A549 (cell line): ENCODE measurements at regions not wholly inside any gene's neighbourhood (a gene's known extent, or its start where the extent isn't known, plus 50 kb on each side); places are given as distances from the start of the nearest gene placed in this dataset.
"Not testable (repeated sequence)": the region's sequence is repeated elsewhere in the genome, so short reads cannot be mapped to it uniquely, and the experiment has no call there.

Experiments used
- ATAC-seq, 2 experiments: fragments of 200-7000 bp in 1 of 2; fragments of >200 bp in 1 of 2; cut with Nextera tagmentation in 1 of 2; cut with Tn5 transposase in 1 of 2; 3 replicates each; pipeline versions ENCODE4 v1.8.0 to v1.9.1; 2018 to 2020; ENCODE audit warnings: mild to moderate bottlenecking in 1 of 2, moderate library complexity in 1 of 2
- CTCF ChIA-PET: fragments of 300-600 bp; sonication (Branson Sonifier 250); formaldehyde crosslinking; extraction: SDS; loops from one replicate; lab custom pipeline; 2021; ENCODE audit warnings: antibody characterized with exemption, inconsistent platforms; lab: Yijun Ruan, JAX
- POLR2A ChIA-PET: fragments of 350-600 bp; formaldehyde crosslinking; extraction: SDS; loops from one replicate; lab custom pipeline; 2021; ENCODE audit warnings: antibody characterized with exemption, inconsistent platforms; lab: Yijun Ruan, JAX
- DNase-seq, 2 experiments: peaks; one replicate each; pipeline versions ENCODE4 v3.0.0 to v3.0.0-alpha.2; 2011 to 2016; ENCODE audit warnings: low read depth in 1 of 2, low spot score in 1 of 2
- FAIRE-seq: peaks from 2 replicates; lab custom pipeline; 2011; peaks lifted over from hg19 to GRCh38; lab: Jason Lieb, UNC
- H3K27ac ChIP-seq, 2 experiments: fragments of >200 bp; sonication (Bioruptor Twin); formaldehyde crosslinking; 3 replicates each; pipeline ENCODE4 v1.5.1; 2016 to 2017
- H3K4me1 ChIP-seq: fragments of >200 bp; sonication (Bioruptor Twin); formaldehyde crosslinking; 3 replicates; pipeline ENCODE4 v1.6.1; 2016
- H3K4me2 ChIP-seq: fragments of >200 bp; sonication (Bioruptor Twin); formaldehyde crosslinking; 3 replicates; pipeline ENCODE4 v1.6.1; 2016
- H3K4me3 ChIP-seq: fragments of >200 bp; sonication (Bioruptor Twin); formaldehyde crosslinking; 3 replicates; pipeline ENCODE4 v1.5.1; 2016
- H3K9me3 ChIP-seq: fragments of >200 bp; sonication (Bioruptor Twin); formaldehyde crosslinking; 3 replicates; pipeline ENCODE4 v1.6.1; 2016
- CBX8 ChIP-seq: fragments of 200-600 bp; sonication (generic); IDR thresholded peaks from 2 replicates; pipeline ENCODE4 v1.6.1; 2016
- CHD4 ChIP-seq: fragments of 200-600 bp; sonication (generic); IDR thresholded peaks from 2 replicates; pipeline ENCODE4 v1.6.1; 2016; ENCODE audit warnings: antibody characterized with exemption, mild to moderate bottlenecking, borderline replicate concordance
- EHF ChIP-seq: fragments of 250-450 bp; sonication (Bioruptor Pico); IDR thresholded peaks from 2 replicates; pipeline ENCODE4 v1.5.0; 2020; ENCODE audit warnings: mild to moderate bottlenecking
- EHMT2 ChIP-seq: fragments of 200-600 bp; sonication (generic); IDR thresholded peaks from 2 replicates; pipeline ENCODE4 v1.6.1; 2016; ENCODE audit warnings: antibody characterized with exemption, low read depth, mild to moderate bottlenecking, moderate library complexity
- ELK1 ChIP-seq: fragments of 150-350 bp; IDR thresholded peaks from 2 replicates; pipeline ENCODE4 v1.6.1; 2014; ENCODE audit warnings: low read depth, mild to moderate bottlenecking, low read length
- EP300 ChIP-seq, 2 experiments: fragments of >200 bp; sonication (Bioruptor Twin); formaldehyde crosslinking; IDR thresholded peaks; 2 replicates in 1 of 2; 3 replicates in 1 of 2; pipeline ENCODE4 v1.6.1; 2016 to 2017
- FOXS1 ChIP-seq: fragments of 250-450 bp; sonication (Bioruptor Pico); IDR thresholded peaks from 2 replicates; pipeline ENCODE4 v1.5.0; 2020; ENCODE audit warnings: mild to moderate bottlenecking, moderate library complexity
- HDAC2 ChIP-seq: fragments of 200-600 bp; sonication (generic); IDR thresholded peaks from 2 replicates; pipeline ENCODE4 v1.6.1; 2016
- HOXB13 ChIP-seq: fragments of 250-450 bp; sonication (Bioruptor Pico); IDR thresholded peaks from 2 replicates; pipeline ENCODE4 v1.5.0; 2020; ENCODE audit warnings: low read depth, mild to moderate bottlenecking, moderate library complexity
- MAFK ChIP-seq: fragments of 450-650 bp; IDR thresholded peaks from 2 replicates; pipeline ENCODE4 v1.6.1; 2014; ENCODE audit not compliant: partially characterized antibody
- NPAS2 ChIP-seq: fragments of 250-450 bp; sonication (Bioruptor Pico); IDR thresholded peaks from 2 replicates; pipeline ENCODE4 v1.8.0; 2022; ENCODE audit warnings: mild to moderate bottlenecking, moderate library complexity, borderline replicate concordance
- POLR2AphosphoS2 ChIP-seq: conservative IDR thresholded peaks from 2 replicates; pipeline ENCODE4 v1.6.1; 2012; ENCODE audit warnings: low read length, improper control_type of control experiment, inconsistent platforms
- RARB ChIP-seq: fragments of 250-450 bp; sonication (Bioruptor Pico); IDR thresholded peaks from 2 replicates; pipeline ENCODE4 v1.8.0; 2021; ENCODE audit warnings: mild to moderate bottlenecking, moderate library complexity
- TP53 ChIP-seq: fragments of 250-450 bp; sonication (Bioruptor Pico); IDR thresholded peaks from 2 replicates; pipeline ENCODE4 v1.5.0; 2021; ENCODE audit warnings: mild to moderate bottlenecking, moderate library complexity
- ZFP36 ChIP-seq: fragments of 450-650 bp; IDR thresholded peaks from 2 replicates; pipeline ENCODE4 v1.6.1; 2014; ENCODE audit warnings: borderline replicate concordance; ENCODE audit not compliant: partially characterized antibody
- ZNF302 ChIP-seq: fragments of 250-450 bp; sonication (Bioruptor Pico); IDR thresholded peaks from 2 replicates; pipeline ENCODE4 v1.9.0; 2021; ENCODE audit warnings: inconsistent platforms, mild to moderate bottlenecking, moderate library complexity
- WGBS: methylation state at CpG from one replicate; pipeline ENCODE4 v1.1.6; 2017; ENCODE audit errors: missing lambda C conversion rate; 5-methylcytosine and 5-hydroxymethylcytosine counted together
- TF ChIP-seq, protein P1 (sequence below): fragments of 250-450 bp; sonication (Bioruptor Pico); IDR thresholded peaks from 2 replicates; pipeline ENCODE4 v1.5.0; 2020; ENCODE audit warnings: low read depth, mild to moderate bottlenecking, moderate library complexity
- TF ChIP-seq, protein P2 (sequence below): fragments of 450-650 bp; IDR thresholded peaks from 2 replicates; pipeline ENCODE4 v1.6.1; 2014; ENCODE audit warnings: antibody characterized with exemption

- H3K27ac ChIP-seq, result no peak overlapping the region
- ChIA-PET POLR2A (interaction anchor here (0.5 kb wide), 1 partner anchor 13 kb away, joined by 3 read pairs; no protein-coding TSS in a partner anchor), CTCF (no interaction called here)
- WGBS, result 22% methylated on average over 3 of the region's 3 CpGs
- TF ChIP-seq CHD4, result no peak
- TF ChIP-seq RARB (CRISPR knock-in tag), result no peak
- TF ChIP-seq ELK1, result no peak
- no peak for TF ChIP-seq EHMT2
- no peak for TF ChIP-seq ZFP36
- TF ChIP-seq FOXS1 (CRISPR knock-in tag), result no peak
- TF ChIP-seq, all 56 proteins: peak for 0
- ATAC-seq (no peak), DNase-seq (no peak), FAIRE-seq (no peak)
- Histone ChIP-seq H3K9me3 (no peaks in the 10 kb centered on the region), H3K4me3 (no peak overlapping the region), H3K4me2 (no peak overlapping the region), H3K4me1 (no peaks in the 10 kb centered on the region)
Measured at GRCh38 chr3:78090382-78090781, 1050.5 kb downstream of the ROBO2 start.

- WGBS, result 27% methylated on average over 2 of the region's 2 CpGs
- FAIRE-seq (no peak), DNase-seq (no peak), ATAC-seq (no peak)
- no peaks in the 10 kb centered on the region for H3K4me1 ChIP-seq
- ChIA-PET POLR2A (no interaction called here), CTCF (no interaction called here)
- no peaks in the 10 kb centered on the region for H3K9me3 ChIP-seq
- H3K27ac ChIP-seq, result no peak overlapping the region
- TF ChIP-seq NPAS2 (no peak), ZNF302 (no peak), EHF (CRISPR knock-in tag) (no peak), CHD4 (no peak), MAFK (no peak), CBX8 (no peak), TP53 (CRISPR knock-in tag) (no peak), RARB (CRISPR knock-in tag) (no peak), HDAC2 (no peak), FOXS1 (CRISPR knock-in tag) (no peak), HOXB13 (CRISPR knock-in tag) (no peak), ZFP36 (no peak), POLR2AphosphoS2 (no peak), EP300 (IDR thresholded peaks at IDR 0.05) (no peak)
- TF ChIP-seq, protein P1, sequence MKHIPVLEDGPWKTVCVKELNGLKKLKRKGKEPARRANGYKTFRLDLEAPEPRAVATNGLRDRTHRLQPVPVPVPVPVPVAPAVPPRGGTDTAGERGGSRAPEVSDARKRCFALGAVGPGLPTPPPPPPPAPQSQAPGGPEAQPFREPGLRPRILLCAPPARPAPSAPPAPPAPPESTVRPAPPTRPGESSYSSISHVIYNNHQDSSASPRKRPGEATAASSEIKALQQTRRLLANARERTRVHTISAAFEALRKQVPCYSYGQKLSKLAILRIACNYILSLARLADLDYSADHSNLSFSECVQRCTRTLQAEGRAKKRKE (CRISPR knock-in tag), result no peak
- TF ChIP-seq, protein P2, sequence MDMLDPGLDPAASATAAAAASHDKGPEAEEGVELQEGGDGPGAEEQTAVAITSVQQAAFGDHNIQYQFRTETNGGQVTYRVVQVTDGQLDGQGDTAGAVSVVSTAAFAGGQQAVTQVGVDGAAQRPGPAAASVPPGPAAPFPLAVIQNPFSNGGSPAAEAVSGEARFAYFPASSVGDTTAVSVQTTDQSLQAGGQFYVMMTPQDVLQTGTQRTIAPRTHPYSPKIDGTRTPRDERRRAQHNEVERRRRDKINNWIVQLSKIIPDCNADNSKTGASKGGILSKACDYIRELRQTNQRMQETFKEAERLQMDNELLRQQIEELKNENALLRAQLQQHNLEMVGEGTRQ, result no peak
- H3K4me2 ChIP-seq, result no peak overlapping the region
- no peak overlapping the region for H3K4me3 ChIP-seq
Measured at GRCh38 chr3:78091478-78092119, 1051.7 kb downstream of the ROBO2 start.

- 4% methylated on average over 1 of the region's 1 CpG for WGBS
- CTCF ChIA-PET, DNase-seq, H3K27ac ChIP-seq, H3K4me1 ChIP-seq, H3K4me2 ChIP-seq, H3K9me3 ChIP-seq, H3K4me3 ChIP-seq, ATAC-seq, POLR2A ChIA-PET, FAIRE-seq: not testable (repeated sequence)
Measured at GRCh38 chr3:78092574-78092973, 1052.7 kb downstream of the ROBO2 start.
